Suprapubic skin (tissue), 4 donors: ENCODE measurements at regions not wholly inside any gene's neighbourhood (a gene's known extent, or its start where the extent isn't known, plus 50 kb on each side); places are given as distances from the start of the nearest gene placed in this dataset.
A peak's percentile ranks its signal among the peaks of the same experiment; 100 is the strongest.

Experiments
- DNase-seq, 2 donors: peaks; one replicate each; pipeline ENCODE4 v3.0.0-alpha.2; 2019; ENCODE audit warnings: low spot score in 2 of 2
- H3K27ac ChIP-seq: fragments of 200-600 bp; sonication (generic); one replicate; pipeline ENCODE4 v1.5.1; 2019
- H3K27me3 ChIP-seq: fragments of 200-600 bp; sonication (generic); one replicate; pipeline ENCODE4 v1.5.1; 2019
- H3K36me3 ChIP-seq: fragments of 200-600 bp; sonication (generic); one replicate; pipeline ENCODE4 v1.5.1; 2019
- H3K4me1 ChIP-seq: fragments of 200-600 bp; sonication (generic); one replicate; pipeline ENCODE4 v1.5.1; 2019
- H3K4me3 ChIP-seq: fragments of 200-600 bp; sonication (generic); one replicate; pipeline ENCODE4 v1.5.1; 2019; ENCODE audit warnings: mild to moderate bottlenecking
- H3K9me3 ChIP-seq: fragments of 200-600 bp; sonication (generic); one replicate; pipeline ENCODE4 v1.5.1; 2019
- EP300 ChIP-seq: sonication (generic); formaldehyde crosslinking; IDR thresholded peaks from one replicate; pipeline ENCODE4 v1.6.1; 2017; ENCODE audit warnings: antibody characterized with exemption
- POLR2A ChIP-seq, 2 donors: fragments of 450-650 bp; IDR thresholded peaks; one replicate each; pipeline ENCODE4 v1.6.1; 2017; ENCODE audit warnings: antibody characterized with exemption in 2 of 2, mild to moderate bottlenecking in 2 of 2, moderate library complexity in 2 of 2
- POLR2AphosphoS5 ChIP-seq, 3 donors: sonication (generic); formaldehyde crosslinking; IDR thresholded peaks; one replicate each; pipeline ENCODE4 v1.6.1; 2017; ENCODE audit warnings: antibody characterized with exemption in 3 of 3
- WGBS: methylation state at CpG from one replicate; pipeline ENCODE4 v1.1.5; 2018; 5-methylcytosine and 5-hydroxymethylcytosine counted together
- TF ChIP-seq, protein P1 (sequence below), 2 donors: fragments of 200-600 bp in 1 of 2; fragments of 450-650 bp in 1 of 2; sonication (generic) in 1 of 2; IDR thresholded peaks; one replicate each; pipeline ENCODE4 v1.5.1; 2016 to 2019; ENCODE audit warnings: antibody characterized with exemption in 2 of 2, mild to moderate bottlenecking in 1 of 2, moderate library complexity in 1 of 2

DNA sequence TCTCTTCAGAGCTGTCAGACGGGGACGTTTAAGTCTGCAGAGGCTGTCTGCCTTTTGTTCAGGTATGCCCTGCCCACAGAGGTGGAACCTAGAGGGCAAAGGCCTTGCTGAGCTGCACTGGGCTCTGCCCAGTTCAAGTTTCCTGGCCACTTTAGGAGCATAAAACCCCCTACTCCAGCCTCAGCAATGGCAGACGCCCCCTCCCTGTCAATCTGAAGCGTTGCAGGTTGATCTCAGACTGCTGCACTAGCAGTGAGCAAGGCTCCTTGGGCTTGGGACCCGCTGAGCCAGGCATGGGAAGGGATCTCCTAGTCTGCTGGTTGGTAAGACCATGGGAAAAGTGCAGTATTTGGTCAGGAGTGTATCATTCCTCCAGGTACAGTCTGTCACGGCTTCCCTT lies 66.6 kb upstream of the TP53I11 start:
- H3K27me3 ChIP-seq, result no peaks in the 10 kb centered on the region
- 78% methylated on average over 2 of the region's 6 CpGs for WGBS
- no peaks in the 10 kb centered on the region for H3K9me3 ChIP-seq
- TF ChIP-seq, protein P1, sequence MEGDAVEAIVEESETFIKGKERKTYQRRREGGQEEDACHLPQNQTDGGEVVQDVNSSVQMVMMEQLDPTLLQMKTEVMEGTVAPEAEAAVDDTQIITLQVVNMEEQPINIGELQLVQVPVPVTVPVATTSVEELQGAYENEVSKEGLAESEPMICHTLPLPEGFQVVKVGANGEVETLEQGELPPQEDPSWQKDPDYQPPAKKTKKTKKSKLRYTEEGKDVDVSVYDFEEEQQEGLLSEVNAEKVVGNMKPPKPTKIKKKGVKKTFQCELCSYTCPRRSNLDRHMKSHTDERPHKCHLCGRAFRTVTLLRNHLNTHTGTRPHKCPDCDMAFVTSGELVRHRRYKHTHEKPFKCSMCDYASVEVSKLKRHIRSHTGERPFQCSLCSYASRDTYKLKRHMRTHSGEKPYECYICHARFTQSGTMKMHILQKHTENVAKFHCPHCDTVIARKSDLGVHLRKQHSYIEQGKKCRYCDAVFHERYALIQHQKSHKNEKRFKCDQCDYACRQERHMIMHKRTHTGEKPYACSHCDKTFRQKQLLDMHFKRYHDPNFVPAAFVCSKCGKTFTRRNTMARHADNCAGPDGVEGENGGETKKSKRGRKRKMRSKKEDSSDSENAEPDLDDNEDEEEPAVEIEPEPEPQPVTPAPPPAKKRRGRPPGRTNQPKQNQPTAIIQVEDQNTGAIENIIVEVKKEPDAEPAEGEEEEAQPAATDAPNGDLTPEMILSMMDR (IDR thresholded peaks at IDR 0.05), result no peak
- TF ChIP-seq POLR2A (IDR thresholded peaks at IDR 0.05) (no peak), EP300 (no peak), POLR2AphosphoS5 (IDR thresholded peaks at IDR 0.05) (no peak)
- H3K4me3 ChIP-seq, result no peak overlapping the region
- no peaks in the 10 kb centered on the region for H3K36me3 ChIP-seq
- H3K4me1 ChIP-seq, result peaks cover 15% of the 10 kb centered on the region
- DNase-seq, result no peak
- H3K27ac ChIP-seq, result no peak overlapping the region

- H3K27me3 ChIP-seq, result no peaks in the 10 kb centered on the region
- H3K4me1 ChIP-seq, result peaks cover 24% of the 10 kb centered on the region
- no peaks in the 10 kb centered on the region for H3K9me3 ChIP-seq
- DNase-seq, result no peak
- H3K4me3 ChIP-seq, result no peak overlapping the region
- no peak for TF ChIP-seq POLR2AphosphoS5 (IDR thresholded peaks at IDR 0.05)
- no peaks in the 10 kb centered on the region for H3K36me3 ChIP-seq
- peak overlapping the region; percentile 17 for H3K27ac ChIP-seq
Observed at GRCh38 chr11:45021001-45021400, 70.3 kb upstream of the TP53I11 start.

GRCh38 chr11:45021692-45022141 lies 71.0 kb upstream of the TP53I11 start:
- Histone ChIP-seq H3K36me3 (no peaks in the 10 kb centered on the region), H3K27me3 (no peaks in the 10 kb centered on the region), H3K9me3 (no peaks in the 10 kb centered on the region), H3K27ac (peak overlapping the region; percentile 17), H3K4me1 (peaks cover 24% of the 10 kb centered on the region), H3K4me3 (no peak overlapping the region)
- 2% methylated on average over 8 of the region's 9 CpGs for WGBS
- TF ChIP-seq, protein P1 (IDR thresholded peaks at IDR 0.05), result no peak
- TF ChIP-seq EP300, result no peak
- TF ChIP-seq POLR2AphosphoS5 (IDR thresholded peaks at IDR 0.05), result no peak
- TF ChIP-seq POLR2A (IDR thresholded peaks at IDR 0.05), result no peak
- DNase-seq, result peak; percentile 88 to 91

GRCh38 chr11:45022294-45023064 lies 71.8 kb upstream of the TP53I11 start:
- Histone ChIP-seq H3K4me1 (peaks cover 24% of the 10 kb centered on the region), H3K9me3 (no peaks in the 10 kb centered on the region), H3K4me3 (no peak overlapping the region), H3K27ac (no peak overlapping the region), H3K36me3 (no peaks in the 10 kb centered on the region), H3K27me3 (no peaks in the 10 kb centered on the region)
- DNase-seq, result no peak
- no peak for TF ChIP-seq POLR2A (IDR thresholded peaks at IDR 0.05)
- no peak for TF ChIP-seq EP300
- TF ChIP-seq, protein P1 (IDR thresholded peaks at IDR 0.05), result no peak
- no peak for TF ChIP-seq POLR2AphosphoS5 (IDR thresholded peaks at IDR 0.05)
- WGBS, result 74% methylated on average over 7 of the region's 9 CpGs

GRCh38 chr11:45023065-45023365 lies 72.3 kb upstream of the TP53I11 start:
- TF ChIP-seq POLR2AphosphoS5 (IDR thresholded peaks at IDR 0.05) (no peak), POLR2A (IDR thresholded peaks at IDR 0.05) (no peak), EP300 (no peak)
- TF ChIP-seq, protein P1 (IDR thresholded peaks at IDR 0.05), result no peak
- Histone ChIP-seq H3K36me3 (no peaks in the 10 kb centered on the region), H3K4me3 (no peak overlapping the region), H3K27ac (no peak overlapping the region), H3K27me3 (no peaks in the 10 kb centered on the region), H3K9me3 (no peaks in the 10 kb centered on the region), H3K4me1 (peaks cover 24% of the 10 kb centered on the region)
- WGBS, result 80% methylated on average over 5 of the region's 5 CpGs
- DNase-seq, result no peak

GRCh38 chr11:45024316-45024715 lies 73.6 kb upstream of the TP53I11 start:
- DNase-seq, result peak in 1 of 2 donors; percentile 67
- Histone ChIP-seq H3K27me3 (no peaks in the 10 kb centered on the region), H3K9me3 (no peaks in the 10 kb centered on the region), H3K36me3 (no peaks in the 10 kb centered on the region), H3K4me1 (peaks cover 24% of the 10 kb centered on the region), H3K4me3 (no peak overlapping the region), H3K27ac (no peak overlapping the region)
- no peak for TF ChIP-seq EP300
- WGBS, result 61% methylated on average over 4 of the region's 4 CpGs
